HG03469 (cell line): ENCODE measurements at regions not wholly inside any gene's neighbourhood (a gene's known extent, or its start where the extent isn't known, plus 50 kb on each side); places are given as distances from the start of the nearest gene placed in this dataset.

ENCODE experiments used
- ATAC-seq: cut with Tn5 transposase; IDR thresholded peaks from one replicate; pipeline ENCODE4 v1.9.1; 2021; ENCODE audit warnings: mild to moderate bottlenecking, moderate library complexity, moderate number of reproducible peaks; ENCODE audit not compliant: unreplicated experiment

- no peak for ATAC-seq
Measured at GRCh38 chr2:129678751-129679150, 300.7 kb upstream of the RAB6C start.

GRCh38 chr2:129681788-129682187 is 297.7 kb upstream of the RAB6C start:
- ATAC-seq, result no peak

GRCh38 chr2:129689653-129690448 is 289.6 kb upstream of the RAB6C start:
- no peak for ATAC-seq

- ATAC-seq, result no peak
Measured at GRCh38 chr2:129695496-129695895, 284.0 kb upstream of the RAB6C start.

GRCh38 chr2:129698593-129698992 is 280.9 kb upstream of the RAB6C start:
- ATAC-seq, result no peak

GRCh38 chr2:129699781-129700573 is 279.5 kb upstream of the RAB6C start:
- no peak for ATAC-seq

- ATAC-seq, result no peak
Measured at GRCh38 chr2:129702416-129703176, 276.9 kb upstream of the RAB6C start.

- ATAC-seq, result no peak
Measured at GRCh38 chr2:129705085-129705484, 274.4 kb upstream of the RAB6C start.

GRCh38 chr2:129707800-129708199 is 271.7 kb upstream of the RAB6C start:
- no peak for ATAC-seq

GRCh38 chr2:129708221-129708967 is 271.1 kb upstream of the RAB6C start:
- ATAC-seq, result no peak

GRCh38 chr2:129709001-129709955 is 270.2 kb upstream of the RAB6C start:
- no peak for ATAC-seq

- no peak for ATAC-seq
Measured at GRCh38 chr2:129709956-129710598, 269.4 kb upstream of the RAB6C start.

GRCh38 chr2:129710670-129711495 is 268.6 kb upstream of the RAB6C start:
- ATAC-seq, result no peak

GRCh38 chr2:129711816-129712675 is 267.4 kb upstream of the RAB6C start:
- no peak for ATAC-seq

- ATAC-seq, result no peak
Measured at GRCh38 chr2:129712676-129712985, 266.8 kb upstream of the RAB6C start.

- ATAC-seq, result no peak
Measured at GRCh38 chr2:129713337-129713736, 266.1 kb upstream of the RAB6C start.

- no peak for ATAC-seq
Measured at GRCh38 chr2:129716781-129717559, 262.5 kb upstream of the RAB6C start.
